ENCODE measurements at regions not wholly inside any gene's neighbourhood (a gene's known extent, or its start where the extent isn't known, plus 50 kb on each side); places are given as distances from the start of the nearest gene placed in this dataset.

- H3K36me3 Mint-ChIP-seq (ENCODE audit: unreplicated experiment) = no peaks in the 10 kb centered on the region
- no peaks in the 10 kb centered on the region for H3K27me3 Mint-ChIP-seq (ENCODE audit: unreplicated experiment)
- no peak for DNase-seq
- H3K4me3 Mint-ChIP-seq (ENCODE audit: unreplicated experiment) = no peak overlapping the region
- H3K27ac Mint-ChIP-seq (ENCODE audit: unreplicated experiment) = no peak overlapping the region
- no peak for TF ChIP-seq CTCF (IDR thresholded peaks at IDR 0.05; ENCODE audit: partially characterized antibody, unreplicated experiment)
- peaks cover 2% of the 10 kb centered on the region for H3K4me1 Mint-ChIP-seq (ENCODE audit: low read depth, unreplicated experiment)
- no peaks in the 10 kb centered on the region for H3K9me3 Mint-ChIP-seq (ENCODE audit: unreplicated experiment)
Observed at GRCh38 chr6:2450546-2450945, 205.1 kb upstream of the GMDS start.

GRCh38 chr6:2449572-2449940 is 204.2 kb upstream of the GMDS start:
- Mint-ChIP-seq H3K27ac (ENCODE audit: unreplicated experiment) (no peak overlapping the region), H3K36me3 (ENCODE audit: unreplicated experiment) (no peaks in the 10 kb centered on the region), H3K4me1 (ENCODE audit: low read depth, unreplicated experiment) (peaks cover 2% of the 10 kb centered on the region), H3K27me3 (ENCODE audit: unreplicated experiment) (no peaks in the 10 kb centered on the region), H3K4me3 (ENCODE audit: unreplicated experiment) (no peak overlapping the region), H3K9me3 (ENCODE audit: unreplicated experiment) (no peaks in the 10 kb centered on the region)
- TF ChIP-seq CTCF (IDR thresholded peaks at IDR 0.05; ENCODE audit: partially characterized antibody, unreplicated experiment) = no peak
- no peak for DNase-seq

- Mint-ChIP-seq H3K4me1 (ENCODE audit: low read depth, unreplicated experiment) (no peaks in the 10 kb centered on the region), H3K9me3 (ENCODE audit: unreplicated experiment) (no peaks in the 10 kb centered on the region), H3K36me3 (ENCODE audit: unreplicated experiment) (no peaks in the 10 kb centered on the region), H3K27ac (ENCODE audit: unreplicated experiment) (no peak overlapping the region), H3K27me3 (ENCODE audit: unreplicated experiment) (no peaks in the 10 kb centered on the region), H3K4me3 (ENCODE audit: unreplicated experiment) (peak overlapping the region; percentile 72)
- TF ChIP-seq CTCF (IDR thresholded peaks at IDR 0.05; ENCODE audit: partially characterized antibody, unreplicated experiment) = peak; percentile 75
- peak; percentile 28 for DNase-seq
Observed at GRCh38 chr6:2448826-2449571, 203.6 kb upstream of the GMDS start.

- no peaks in the 10 kb centered on the region for H3K36me3 Mint-ChIP-seq (ENCODE audit: unreplicated experiment)
- H3K4me1 Mint-ChIP-seq (ENCODE audit: low read depth, unreplicated experiment) = no peaks in the 10 kb centered on the region
- DNase-seq = no peak
- H3K9me3 Mint-ChIP-seq (ENCODE audit: unreplicated experiment) = no peaks in the 10 kb centered on the region
- no peak overlapping the region for H3K27ac Mint-ChIP-seq (ENCODE audit: unreplicated experiment)
- no peak overlapping the region for H3K4me3 Mint-ChIP-seq (ENCODE audit: unreplicated experiment)
- no peaks in the 10 kb centered on the region for H3K27me3 Mint-ChIP-seq (ENCODE audit: unreplicated experiment)
- no peak for TF ChIP-seq CTCF (IDR thresholded peaks at IDR 0.05; ENCODE audit: partially characterized antibody, unreplicated experiment)
Observed at GRCh38 chr6:2447931-2448330, 202.5 kb upstream of the GMDS start.

GRCh38 chr6:2447318-2447920 is 202.0 kb upstream of the GMDS start:
- H3K36me3 Mint-ChIP-seq (ENCODE audit: unreplicated experiment) = no peaks in the 10 kb centered on the region
- no peak for TF ChIP-seq CTCF (IDR thresholded peaks at IDR 0.05; ENCODE audit: partially characterized antibody, unreplicated experiment)
- DNase-seq = no peak
- H3K27ac Mint-ChIP-seq (ENCODE audit: unreplicated experiment) = no peak overlapping the region
- H3K4me1 Mint-ChIP-seq (ENCODE audit: low read depth, unreplicated experiment) = no peaks in the 10 kb centered on the region
- H3K4me3 Mint-ChIP-seq (ENCODE audit: unreplicated experiment) = no peak overlapping the region
- no peaks in the 10 kb centered on the region for H3K9me3 Mint-ChIP-seq (ENCODE audit: unreplicated experiment)
- no peaks in the 10 kb centered on the region for H3K27me3 Mint-ChIP-seq (ENCODE audit: unreplicated experiment)
